ENCODE measurements at regions not wholly inside any gene's neighbourhood (a gene's known extent, or its start where the extent isn't known, plus 50 kb on each side); places are given as distances from the start of the nearest gene placed in this dataset.

- TF ChIP-seq CTCF (IDR thresholded peaks at IDR 0.05; ENCODE audit: low read length) (no peak), EZH2phosphoT487 (IDR thresholded peaks at IDR 0.05; ENCODE audit: low read length) (no peak), EZH2 (optimal IDR thresholded peaks at IDR 0.05; ENCODE audit: low read depth, low read length) (no peak)
- Histone ChIP-seq H3K9ac (ENCODE audit: low read length) (no peak overlapping the region), H3K4me1 (ENCODE audit: low read length) (no peaks in the 10 kb centered on the region), H3K9me2 (replicated peaks; ENCODE audit: insufficient read depth, low read length) (no peaks in the 10 kb centered on the region), H2AFZ (ENCODE audit: low read length) (no peak overlapping the region), H3K4me2 (ENCODE audit: low read depth, low read length) (no peak overlapping the region), H3K79me2 (ENCODE audit: low read length) (no peaks in the 10 kb centered on the region), H4K20me1 (ENCODE audit: insufficient read depth, low read length) (no peaks in the 10 kb centered on the region), H3K36me3 (replicated peaks; ENCODE audit: insufficient read depth, low read length) (no peaks in the 10 kb centered on the region), H3K27ac (ENCODE audit: low read length) (no peak overlapping the region), H3K4me3 (ENCODE audit: low read length) (no peak overlapping the region), H3F3A (ENCODE audit: insufficient read depth, low read length) (no peaks in the 10 kb centered on the region), H3K27me3 (replicated peaks; ENCODE audit: insufficient read depth, low read length) (no peaks in the 10 kb centered on the region), H3K9me3 (replicated peaks; ENCODE audit: insufficient read depth, low read length) (no peaks in the 10 kb centered on the region)
- DNase-seq, result no peak
Observed at GRCh38 chr3:104566054-104566453, 800.7 kb upstream of the ALCAM start.

GRCh38 chr3:104575634-104576033 lies 791.1 kb upstream of the ALCAM start:
- no peak for DNase-seq
- Histone ChIP-seq H3K4me3 (ENCODE audit: low read length) (no peak overlapping the region), H3K27me3 (replicated peaks; ENCODE audit: insufficient read depth, low read length) (no peaks in the 10 kb centered on the region), H3F3A (ENCODE audit: insufficient read depth, low read length) (no peaks in the 10 kb centered on the region), H3K27ac (ENCODE audit: low read length) (no peak overlapping the region), H3K9me3 (replicated peaks; ENCODE audit: insufficient read depth, low read length) (no peaks in the 10 kb centered on the region), H4K20me1 (ENCODE audit: insufficient read depth, low read length) (no peaks in the 10 kb centered on the region), H3K4me1 (ENCODE audit: low read length) (no peaks in the 10 kb centered on the region), H3K36me3 (replicated peaks; ENCODE audit: insufficient read depth, low read length) (no peaks in the 10 kb centered on the region), H2AFZ (ENCODE audit: low read length) (no peak overlapping the region), H3K4me2 (ENCODE audit: low read depth, low read length) (no peak overlapping the region), H3K9ac (ENCODE audit: low read length) (no peak overlapping the region), H3K9me2 (replicated peaks; ENCODE audit: insufficient read depth, low read length) (no peaks in the 10 kb centered on the region), H3K79me2 (ENCODE audit: low read length) (no peaks in the 10 kb centered on the region)
- TF ChIP-seq EZH2phosphoT487 (IDR thresholded peaks at IDR 0.05; ENCODE audit: low read length), result no peak
- TF ChIP-seq EZH2 (optimal IDR thresholded peaks at IDR 0.05; ENCODE audit: low read depth, low read length), result no peak
- no peak for TF ChIP-seq CTCF (IDR thresholded peaks at IDR 0.05; ENCODE audit: low read length)

GRCh38 chr3:104578558-104578957 lies 788.2 kb upstream of the ALCAM start:
- H3K9me2 ChIP-seq (replicated peaks; ENCODE audit: insufficient read depth, low read length), result no peaks in the 10 kb centered on the region
- no peak for DNase-seq
- TF ChIP-seq EZH2phosphoT487 (IDR thresholded peaks at IDR 0.05; ENCODE audit: low read length), result no peak
- TF ChIP-seq CTCF (IDR thresholded peaks at IDR 0.05; ENCODE audit: low read length), result no peak
- no peak for TF ChIP-seq EZH2 (optimal IDR thresholded peaks at IDR 0.05; ENCODE audit: low read depth, low read length)
- H3K4me2 ChIP-seq (ENCODE audit: low read depth, low read length), result no peak overlapping the region
- H2AFZ ChIP-seq (ENCODE audit: low read length), result no peak overlapping the region
- H3F3A ChIP-seq (ENCODE audit: insufficient read depth, low read length), result no peaks in the 10 kb centered on the region
- no peaks in the 10 kb centered on the region for H3K9me3 ChIP-seq (replicated peaks; ENCODE audit: insufficient read depth, low read length)
- H3K79me2 ChIP-seq (ENCODE audit: low read length), result no peaks in the 10 kb centered on the region
- no peak overlapping the region for H3K9ac ChIP-seq (ENCODE audit: low read length)
- H4K20me1 ChIP-seq (ENCODE audit: insufficient read depth, low read length), result no peaks in the 10 kb centered on the region
- H3K36me3 ChIP-seq (replicated peaks; ENCODE audit: insufficient read depth, low read length), result no peaks in the 10 kb centered on the region
- H3K27me3 ChIP-seq (replicated peaks; ENCODE audit: insufficient read depth, low read length), result no peaks in the 10 kb centered on the region
- H3K27ac ChIP-seq (ENCODE audit: low read length), result no peak overlapping the region
- no peaks in the 10 kb centered on the region for H3K4me1 ChIP-seq (ENCODE audit: low read length)
- no peak overlapping the region for H3K4me3 ChIP-seq (ENCODE audit: low read length)

All from MM.1S (cell line).